Naive B cell (primary cell): ENCODE measurements at regions not wholly inside any gene's neighbourhood (a gene's known extent, or its start where the extent isn't known, plus 50 kb on each side); places are given as distances from the start of the nearest gene placed in this dataset.
"Not testable (repeated sequence)": the region's sequence is repeated elsewhere in the genome, so short reads cannot be mapped to it uniquely, and the experiment has no call there.

ENCODE experiments used
- ATAC-seq, 2 donors: fragments of 150-1000 bp; cut with Tn5 transposase; 2 replicates each; pipeline ENCODE4 v1.10.0; 2021; ENCODE audit warnings: low read depth in 2 of 2, mild to moderate bottlenecking in 2 of 2, moderate library complexity in 2 of 2
- DNase-seq: peaks from one replicate; pipeline ENCODE4 v3.0.0; 2022
- H3K27ac Mint-ChIP-seq, 6 donors: one replicate each; pipeline ENCODE4 v1.8.0; 2020 to 2022; ENCODE audit warnings: mild to moderate bottlenecking in 6 of 6, mixed read lengths in 6 of 6, moderate library complexity in 5 of 6, inconsistent platforms in 2 of 6
- H3K27me3 Mint-ChIP-seq, 3 donors: one replicate each; pipeline ENCODE4 v1.8.0; 2021 to 2022; ENCODE audit warnings: mixed read lengths in 3 of 3, mild to moderate bottlenecking in 1 of 3
- H3K36me3 Mint-ChIP-seq, 2 donors: one replicate each; pipeline ENCODE4 v1.8.0; 2020 to 2022; ENCODE audit warnings: mixed read lengths in 2 of 2, inconsistent platforms in 1 of 2, mild to moderate bottlenecking in 1 of 2
- H3K4me1 Mint-ChIP-seq, 3 donors: one replicate each; pipeline ENCODE4 v1.8.0; 2020 to 2022; ENCODE audit warnings: mixed read lengths in 3 of 3, inconsistent platforms in 1 of 3, mild to moderate bottlenecking in 1 of 3, moderate library complexity in 1 of 3
- H3K4me3 Mint-ChIP-seq, 8 donors: one replicate each; pipeline ENCODE4 v1.8.0; 2020 to 2022; ENCODE audit warnings: mild to moderate bottlenecking in 8 of 8, mixed read lengths in 8 of 8, moderate library complexity in 8 of 8, inconsistent platforms in 2 of 8
- H3K9me3 Mint-ChIP-seq, 7 donors: one replicate each; pipeline ENCODE4 v1.8.0; 2020 to 2022; ENCODE audit warnings: mixed read lengths in 7 of 7, mild to moderate bottlenecking in 5 of 7, inconsistent platforms in 2 of 7, moderate library complexity in 1 of 7

DNA sequence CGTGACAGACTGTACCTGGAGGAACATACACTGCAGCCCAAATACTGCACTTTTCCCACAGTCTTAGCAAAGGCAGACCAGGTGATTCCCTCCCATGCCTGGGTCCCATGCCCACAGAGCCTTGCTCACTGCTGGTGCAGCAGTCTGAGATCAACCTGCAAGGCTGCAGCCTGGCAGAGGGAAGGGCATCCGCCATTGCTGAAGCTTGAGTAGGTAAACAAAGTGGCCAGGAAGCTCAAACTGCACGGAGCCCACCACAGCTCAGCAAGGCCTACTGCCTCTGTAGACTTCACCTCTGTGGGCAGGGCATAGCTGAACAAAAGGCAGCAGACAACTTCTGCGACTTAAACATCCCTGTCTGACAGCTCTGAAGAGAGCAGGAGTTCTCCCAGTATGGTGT is 597.8 kb upstream of the MBL2 start:
- Mint-ChIP-seq H3K36me3 (no peaks in the 10 kb centered on the region), H3K27me3 (no peaks in the 10 kb centered on the region), H3K27ac (no peak overlapping the region), H3K4me3 (no peak overlapping the region), H3K9me3 (peaks cover 0 to 33% (median 7%) of the 10 kb centered on the region in 7 donors), H3K4me1 (no peaks in the 10 kb centered on the region)
- ATAC-seq (no peak), DNase-seq (no peak)

DNA sequence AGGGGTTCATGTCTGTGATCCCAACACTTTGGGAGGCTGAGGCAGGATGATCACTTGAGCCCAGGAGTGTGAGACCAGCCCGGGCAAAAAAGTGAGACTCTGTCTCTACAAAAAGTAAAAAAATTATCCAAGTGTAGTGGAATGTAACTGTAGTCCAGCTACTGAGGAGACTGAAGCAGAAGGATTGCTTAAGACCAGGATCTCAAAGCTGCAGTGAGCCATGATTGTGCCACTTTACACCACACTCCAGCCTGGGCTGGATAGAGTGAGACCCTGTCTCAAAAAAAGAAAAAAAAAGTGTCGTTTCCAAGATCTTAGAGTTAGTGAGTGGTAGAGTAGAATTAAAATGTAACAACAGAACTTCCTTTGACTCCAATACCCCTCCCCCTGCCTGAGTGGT is 589.4 kb upstream of the MBL2 start:
- no peak for DNase-seq
- peaks cover 2 to 11% (median 3%) of the 10 kb centered on the region in 7 donors for H3K9me3 Mint-ChIP-seq
- ATAC-seq: no peak
- H3K4me3 Mint-ChIP-seq: no peak overlapping the region
- H3K36me3 Mint-ChIP-seq: no peaks in the 10 kb centered on the region
- H3K4me1 Mint-ChIP-seq: no peaks in the 10 kb centered on the region
- H3K27ac Mint-ChIP-seq: no peak overlapping the region
- H3K27me3 Mint-ChIP-seq: no peaks in the 10 kb centered on the region

DNA sequence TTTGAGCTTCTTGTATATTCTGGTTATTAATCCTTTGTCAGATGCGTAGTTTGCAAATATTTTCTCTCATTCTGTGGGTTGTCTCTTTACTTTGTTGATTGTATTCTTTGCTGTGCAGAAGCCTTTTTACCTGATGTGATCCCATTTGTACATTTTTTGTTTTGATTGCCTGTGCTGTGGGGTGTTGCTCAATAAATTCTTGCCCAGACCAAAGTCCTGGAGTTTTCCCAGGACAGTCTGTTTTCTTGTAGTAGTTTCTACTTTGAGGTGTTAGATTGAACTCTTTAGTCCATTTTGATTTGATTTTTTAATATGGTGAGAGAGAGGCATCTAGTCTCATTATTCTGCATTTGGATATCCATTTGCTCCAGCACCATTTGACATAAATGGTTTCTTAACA is 588.7 kb upstream of the MBL2 start:
- ATAC-seq (no peak), DNase-seq (no peak)
- no peak overlapping the region for H3K4me3 Mint-ChIP-seq

DNA sequence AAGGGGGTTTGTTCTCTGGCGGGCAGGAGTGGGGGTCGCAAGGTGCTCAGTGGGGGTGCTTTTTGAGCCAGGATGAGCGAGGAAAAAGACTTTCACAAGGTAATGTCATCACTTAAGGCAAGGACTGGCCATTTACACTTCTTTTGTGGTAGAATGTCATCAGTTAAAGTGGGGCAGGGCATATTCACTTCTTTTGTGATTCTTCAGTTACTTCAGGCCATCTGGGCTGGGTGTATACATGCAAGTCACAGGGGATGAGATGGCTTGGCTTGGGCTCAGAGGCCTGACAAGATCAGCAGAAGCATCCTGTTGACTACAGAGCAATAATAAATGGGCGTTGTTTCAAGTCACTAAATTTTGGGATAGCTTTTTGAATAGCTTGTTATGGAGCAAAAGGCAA is 586.4 kb upstream of the MBL2 start:
- not testable (repeated sequence) for ATAC-seq, H3K4me3 Mint-ChIP-seq, H3K36me3 Mint-ChIP-seq, H3K27me3 Mint-ChIP-seq, H3K27ac Mint-ChIP-seq, H3K4me1 Mint-ChIP-seq, DNase-seq
- peaks cover 2 to 21% (median 3%) of the 10 kb centered on the region in 7 donors for H3K9me3 Mint-ChIP-seq

More for the DNA sequence above, 588.7 kb upstream of the MBL2 start:
- Mint-ChIP-seq H3K27ac (no peak overlapping the region), H3K4me1 (no peaks in the 10 kb centered on the region), H3K9me3 (peaks cover 2 to 14% (median 3%) of the 10 kb centered on the region in 7 donors), H3K27me3 (no peaks in the 10 kb centered on the region), H3K36me3 (no peaks in the 10 kb centered on the region)

DNA sequence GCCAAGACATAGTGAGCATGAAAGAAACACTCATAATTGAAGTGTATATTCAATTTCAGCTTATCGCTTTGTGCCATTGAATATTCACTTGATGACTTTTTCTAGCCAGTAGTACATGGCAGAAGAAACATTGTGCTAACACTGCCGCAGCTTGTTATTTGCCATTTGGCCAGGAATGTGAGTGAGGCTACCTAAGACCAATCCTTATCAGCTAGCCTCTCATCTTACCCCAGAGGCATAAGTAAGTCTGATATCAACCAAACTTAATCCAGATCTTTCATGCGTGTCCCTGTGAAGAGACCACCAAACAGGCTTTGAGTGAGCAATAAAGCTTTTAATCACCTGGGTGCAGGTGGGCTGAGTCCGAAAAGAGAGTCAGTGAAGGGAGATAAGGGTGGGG is 586.0 kb upstream of the MBL2 start:
- no peak for ATAC-seq
- Mint-ChIP-seq H3K36me3 (no peaks in the 10 kb centered on the region), H3K9me3 (peaks cover 2 to 21% (median 3%) of the 10 kb centered on the region in 7 donors), H3K27me3 (no peaks in the 10 kb centered on the region), H3K4me1 (no peaks in the 10 kb centered on the region), H3K4me3 (no peak overlapping the region), H3K27ac (no peak overlapping the region)
- DNase-seq: no peak

DNA sequence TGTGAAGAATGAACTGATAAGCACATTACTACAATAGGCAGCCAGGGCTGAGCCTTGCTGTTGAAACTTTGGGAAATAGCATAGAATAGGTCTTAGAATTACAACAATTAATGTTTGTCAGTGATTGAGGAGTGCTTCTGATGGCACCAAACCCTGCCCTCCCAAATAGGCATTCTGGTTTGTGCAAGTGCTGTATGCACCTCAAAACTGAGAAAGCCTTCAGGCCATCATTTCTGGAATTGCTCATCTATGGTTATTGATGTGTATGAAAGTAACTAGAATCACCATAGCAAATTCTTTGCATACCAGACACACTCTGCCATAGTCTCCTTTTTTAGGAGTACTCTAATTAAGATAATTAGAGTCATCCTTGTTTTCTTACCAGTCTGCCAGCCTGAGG is 585.0 kb upstream of the MBL2 start:
- no peak overlapping the region for H3K4me3 Mint-ChIP-seq
- peaks cover 2 to 21% (median 3%) of the 10 kb centered on the region in 7 donors for H3K9me3 Mint-ChIP-seq
- DNase-seq: no peak
- H3K4me1 Mint-ChIP-seq: no peaks in the 10 kb centered on the region
- no peaks in the 10 kb centered on the region for H3K27me3 Mint-ChIP-seq
- H3K36me3 Mint-ChIP-seq: no peaks in the 10 kb centered on the region
- ATAC-seq: no peak
- no peak overlapping the region for H3K27ac Mint-ChIP-seq

DNA sequence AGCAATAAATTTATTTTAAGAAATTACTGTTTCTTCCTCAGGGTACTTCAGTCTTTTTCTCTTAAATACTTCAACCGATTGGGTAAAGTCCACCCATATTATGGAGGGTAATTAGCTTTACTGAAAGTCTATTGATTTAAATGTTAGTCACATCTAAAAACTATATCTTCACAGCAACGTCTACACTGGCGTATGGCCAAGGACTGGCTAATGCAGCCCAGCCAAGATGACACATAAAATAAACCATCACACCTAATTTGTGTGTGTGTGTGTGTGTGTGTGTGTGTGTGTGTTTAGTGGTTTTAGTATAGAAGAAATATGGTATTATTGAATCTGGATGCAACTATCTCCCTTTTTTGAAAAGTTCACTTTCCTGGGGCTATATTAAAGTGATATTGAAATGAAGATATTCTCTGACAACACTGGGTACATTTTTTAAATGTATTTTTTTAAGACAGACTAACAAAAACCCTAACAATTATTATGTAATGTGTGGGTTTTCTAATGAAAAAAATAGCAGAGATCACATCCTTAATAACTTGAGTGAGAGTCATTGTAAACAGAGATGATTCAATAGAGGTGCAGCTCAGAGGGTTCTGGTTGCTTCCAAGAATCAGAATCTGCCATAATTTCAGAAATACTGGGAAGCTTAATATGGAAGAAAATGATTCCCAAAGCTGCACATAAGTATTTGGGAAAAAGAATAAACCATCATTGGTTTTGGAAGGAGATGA is 584.2 kb upstream of the MBL2 start:
- Mint-ChIP-seq H3K4me1 (no peaks in the 10 kb centered on the region), H3K4me3 (no peak overlapping the region), H3K36me3 (no peaks in the 10 kb centered on the region), H3K27me3 (no peaks in the 10 kb centered on the region), H3K27ac (no peak overlapping the region), H3K9me3 (peaks cover 2 to 21% (median 3%) of the 10 kb centered on the region in 7 donors)
- DNase-seq (no peak), ATAC-seq (no peak)

DNA sequence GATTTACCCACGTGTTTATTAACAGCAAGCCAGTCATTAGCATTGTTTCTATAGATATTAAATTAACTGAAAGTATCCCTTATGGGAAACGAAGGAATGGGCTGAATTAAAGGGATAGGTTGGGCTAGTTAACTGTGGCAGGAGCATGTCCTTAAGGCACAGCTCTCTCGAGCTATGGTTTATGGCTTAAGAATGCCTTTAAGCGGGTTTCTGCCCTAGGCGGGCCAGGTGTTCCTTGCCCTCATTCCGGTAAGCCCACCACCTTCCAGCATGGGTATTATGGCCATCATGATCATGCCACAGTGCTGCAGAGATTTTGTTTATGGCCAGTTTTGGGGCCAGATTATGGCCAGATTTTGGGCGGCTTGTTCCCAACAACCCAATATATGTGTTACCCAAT is 569.9 kb upstream of the MBL2 start:
- not testable (repeated sequence) for H3K4me1 Mint-ChIP-seq, H3K27me3 Mint-ChIP-seq, H3K36me3 Mint-ChIP-seq, ATAC-seq, H3K4me3 Mint-ChIP-seq, DNase-seq
- H3K27ac Mint-ChIP-seq: peak overlapping the region in 1 of 6 donors; percentile 49
- H3K9me3 Mint-ChIP-seq: peaks cover 0 to 20% (median 3%) of the 10 kb centered on the region in 7 donors

DNA sequence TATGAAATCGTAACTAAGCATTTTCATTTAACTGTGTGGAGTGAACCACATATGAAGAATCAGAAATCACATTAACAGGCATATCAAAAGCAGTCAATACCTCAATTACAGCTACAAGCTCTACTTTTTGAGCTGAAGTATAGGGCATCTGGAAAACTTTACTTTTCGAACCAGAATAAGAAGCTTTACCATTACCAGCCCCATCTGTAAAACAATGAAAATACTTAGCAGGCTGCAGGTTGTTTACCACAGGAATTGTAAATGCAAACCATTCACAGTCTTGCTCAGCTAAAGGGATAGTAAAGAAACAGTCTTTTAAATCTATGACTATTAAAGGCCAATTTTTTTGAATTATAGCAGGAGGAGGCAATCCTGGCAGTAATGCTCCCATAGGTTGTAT is 565.6 kb upstream of the MBL2 start:
- not testable (repeated sequence) for ATAC-seq, H3K27me3 Mint-ChIP-seq, H3K36me3 Mint-ChIP-seq, DNase-seq, H3K4me3 Mint-ChIP-seq, H3K27ac Mint-ChIP-seq, H3K4me1 Mint-ChIP-seq
- peaks cover 3 to 48% (median 16%) of the 10 kb centered on the region in 7 donors for H3K9me3 Mint-ChIP-seq

DNA sequence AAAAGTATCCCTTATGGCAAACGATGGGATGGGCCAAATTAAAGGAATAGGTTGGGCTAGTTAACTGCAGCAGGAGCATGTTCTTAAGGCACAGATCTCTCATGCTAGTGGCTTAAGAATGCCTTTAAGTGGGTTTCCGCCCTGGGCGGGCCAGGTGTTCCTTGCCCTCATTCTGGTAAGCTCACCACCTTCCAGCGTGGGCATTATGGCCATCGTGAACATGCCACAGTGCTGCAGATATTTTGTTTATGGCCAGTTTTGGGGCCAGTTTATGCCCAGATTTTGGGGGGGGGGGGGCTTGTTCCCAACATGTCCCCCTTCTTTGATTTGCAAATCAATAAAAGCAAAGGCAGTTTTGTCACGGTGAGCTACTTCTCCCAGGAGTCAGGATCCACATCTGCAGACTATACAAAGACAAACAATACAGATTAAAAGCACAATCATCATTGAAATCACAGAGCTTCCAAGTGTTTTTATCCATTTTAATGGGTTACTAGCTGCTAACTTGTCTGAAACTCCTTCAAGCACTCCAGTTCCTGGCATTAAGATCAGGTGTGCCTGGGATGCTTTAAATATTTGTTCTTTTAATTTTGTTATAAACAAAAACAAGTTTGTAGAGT is 563.3 kb upstream of the MBL2 start:
- Mint-ChIP-seq H3K9me3 (peaks cover 4 to 48% (median 16%) of the 10 kb centered on the region in 7 donors), H3K27ac (peak overlapping the region in 1 of 6 donors; percentile 61)
- ATAC-seq, H3K27me3 Mint-ChIP-seq, DNase-seq, H3K4me3 Mint-ChIP-seq, H3K36me3 Mint-ChIP-seq, H3K4me1 Mint-ChIP-seq: not testable (repeated sequence)

DNA sequence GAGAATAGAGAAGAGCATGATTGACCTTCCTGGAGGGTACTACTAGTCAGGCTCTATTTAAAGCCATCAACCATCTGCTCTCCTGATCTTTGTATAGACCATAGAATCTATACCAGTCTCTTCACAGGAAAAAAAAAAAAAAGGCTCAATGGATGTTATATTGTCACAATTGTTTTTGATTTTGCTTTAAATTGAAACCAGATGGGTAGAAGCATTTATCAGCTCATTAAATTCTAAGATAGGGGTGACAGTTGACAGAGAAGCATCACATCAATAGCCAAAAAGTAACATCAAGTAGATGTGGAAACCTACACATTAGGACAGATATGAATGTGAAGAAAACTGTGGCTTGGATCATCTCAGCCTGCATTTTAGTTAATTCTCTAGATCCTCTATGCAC is 558.9 kb upstream of the MBL2 start:
- peaks cover 6 to 18% (median 10%) of the 10 kb centered on the region in 7 donors for H3K9me3 Mint-ChIP-seq
- peaks cover 0 to 2% (median 0%) of the 10 kb centered on the region in 3 donors for H3K4me1 Mint-ChIP-seq
- no peak overlapping the region for H3K4me3 Mint-ChIP-seq
- no peak for DNase-seq
- no peak for ATAC-seq
- H3K27ac Mint-ChIP-seq: no peak overlapping the region
- H3K27me3 Mint-ChIP-seq: no peaks in the 10 kb centered on the region
- peaks cover 0 to 4% of the 10 kb centered on the region in 2 donors for H3K36me3 Mint-ChIP-seq

DNA sequence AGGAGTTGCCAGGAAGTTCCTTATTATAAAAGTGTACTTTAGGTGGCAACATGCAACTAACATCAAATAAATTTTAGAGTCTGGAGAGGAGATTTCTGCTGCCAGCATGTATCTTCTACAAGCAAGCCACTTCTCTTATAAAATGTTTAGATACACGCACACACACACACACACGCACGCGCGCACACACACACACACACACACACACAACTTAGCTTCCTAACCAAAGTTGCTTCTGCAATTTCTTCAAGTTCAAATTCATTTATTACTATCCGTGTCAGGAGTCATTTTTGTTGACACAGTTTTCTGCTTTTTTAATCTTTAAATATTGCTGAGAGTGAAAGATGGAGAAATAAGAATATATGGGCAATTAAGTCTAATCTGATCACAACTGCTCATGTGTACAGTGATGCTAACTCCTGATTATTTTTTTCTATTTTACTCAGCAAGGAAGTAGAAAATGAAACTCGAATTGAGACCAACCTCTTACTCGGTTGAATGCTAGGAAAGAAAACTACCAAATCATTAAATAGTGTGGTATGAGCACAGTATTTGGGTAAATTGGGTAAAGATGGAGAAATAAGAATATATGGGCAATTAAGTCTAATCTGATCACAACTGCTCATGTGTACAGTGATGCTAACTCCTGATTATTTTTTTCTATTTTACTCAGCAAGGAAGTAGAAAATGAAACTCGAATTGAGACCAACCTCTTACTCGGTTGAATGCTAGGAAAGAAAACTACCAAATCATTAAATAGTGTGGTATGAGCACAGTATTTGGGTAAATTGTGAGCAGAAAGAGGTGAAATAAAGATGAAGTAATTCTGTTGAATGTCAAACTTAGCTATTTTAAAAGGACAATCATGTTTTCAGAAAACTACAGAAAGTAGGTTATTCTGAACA is 554.1 kb upstream of the MBL2 start:
- H3K9me3 Mint-ChIP-seq, H3K4me1 Mint-ChIP-seq, H3K27me3 Mint-ChIP-seq, H3K36me3 Mint-ChIP-seq, ATAC-seq, H3K27ac Mint-ChIP-seq, DNase-seq: not testable (repeated sequence)
- peak overlapping the region in 1 of 8 donors; percentile 16 for H3K4me3 Mint-ChIP-seq

DNA sequence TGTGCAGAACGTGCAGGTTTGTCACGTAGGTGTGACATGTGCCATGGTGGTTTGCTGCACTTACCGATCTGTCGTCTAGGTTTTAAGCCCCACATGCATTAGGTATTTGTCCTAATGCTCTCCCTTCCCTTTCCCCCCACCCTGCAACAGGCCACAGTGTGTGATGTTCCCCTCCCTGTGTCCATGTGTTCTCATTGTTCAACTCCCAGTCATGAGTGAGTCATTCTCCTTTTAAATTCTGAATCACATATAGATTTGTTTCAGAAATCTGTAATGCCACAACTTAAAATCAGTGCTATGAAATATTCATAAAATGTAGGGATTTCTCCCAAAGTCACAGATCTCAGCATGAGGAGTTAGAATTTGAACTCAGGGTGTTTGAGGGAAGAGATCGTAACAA is 552.5 kb upstream of the MBL2 start:
- DNase-seq: no peak
- no peak overlapping the region for H3K27ac Mint-ChIP-seq
- peaks cover 0 to 4% (median 0%) of the 10 kb centered on the region in 7 donors for H3K9me3 Mint-ChIP-seq
- H3K4me3 Mint-ChIP-seq: no peak overlapping the region
- no peaks in the 10 kb centered on the region for H3K36me3 Mint-ChIP-seq
- ATAC-seq: no peak
- H3K4me1 Mint-ChIP-seq: peaks cover 0 to 2% (median 0%) of the 10 kb centered on the region in 3 donors
- no peaks in the 10 kb centered on the region for H3K27me3 Mint-ChIP-seq
